ENCODE measurements at regions not wholly inside any gene's neighbourhood (a gene's known extent, or its start where the extent isn't known, plus 50 kb on each side); places are given as distances from the start of the nearest gene placed in this dataset.

DNA sequence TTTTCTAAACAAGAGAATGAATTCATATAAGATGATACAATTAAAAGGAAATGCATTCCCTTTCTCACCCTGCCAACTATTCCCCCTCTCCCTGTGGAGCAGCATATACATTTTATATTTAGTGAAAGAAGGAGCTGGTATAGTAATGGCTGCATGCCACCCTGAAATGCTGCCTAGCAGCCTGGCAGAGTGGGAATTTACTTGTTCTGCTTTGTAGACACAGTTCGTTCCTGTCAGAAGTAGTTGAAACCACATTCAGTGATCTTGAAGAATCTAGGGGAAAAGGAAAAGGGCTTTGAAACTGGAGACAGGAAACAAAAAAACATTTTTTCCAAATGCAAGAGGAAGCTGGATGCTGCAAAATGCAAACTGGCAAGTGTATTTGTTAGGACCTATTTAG is 176.0 kb upstream of the PLEKHA5 start:
- Histone ChIP-seq H3K9me3 (ENCODE audit: control insufficient read depth in 1 of 2, insufficient read depth in 1 of 2, low read length in 2 of 2) (no peaks in the 10 kb centered on the region), H3K4me3 (ENCODE audit: low read length) (no peak overlapping the region), H3K4me1 (ENCODE audit: insufficient read depth, low read length) (no peaks in the 10 kb centered on the region), H3K27ac (ENCODE audit: low read depth in 1 of 2, low read length in 2 of 2) (no peak overlapping the region), H3K36me3 (ENCODE audit: insufficient read depth, low read length) (no peaks in the 10 kb centered on the region), H3K27me3 (ENCODE audit: control insufficient read depth in 1 of 2, insufficient read depth in 2 of 2, low read length in 2 of 2) (no peaks in the 10 kb centered on the region)
- Mint-ChIP-seq H3K36me3 (ENCODE audit: low read depth) (no peaks in the 10 kb centered on the region), H3K4me1 (ENCODE audit: low read depth) (no peaks in the 10 kb centered on the region), H3K27me3 (no peaks in the 10 kb centered on the region), H3K27ac (no peak overlapping the region), H3K9me3 (no peaks in the 10 kb centered on the region), H3K4me3 (no peak overlapping the region)
- intact Hi-C loops (cut with DNase I, micrococcal nuclease) = no loop called here
- TF ChIP-seq, protein P1, sequence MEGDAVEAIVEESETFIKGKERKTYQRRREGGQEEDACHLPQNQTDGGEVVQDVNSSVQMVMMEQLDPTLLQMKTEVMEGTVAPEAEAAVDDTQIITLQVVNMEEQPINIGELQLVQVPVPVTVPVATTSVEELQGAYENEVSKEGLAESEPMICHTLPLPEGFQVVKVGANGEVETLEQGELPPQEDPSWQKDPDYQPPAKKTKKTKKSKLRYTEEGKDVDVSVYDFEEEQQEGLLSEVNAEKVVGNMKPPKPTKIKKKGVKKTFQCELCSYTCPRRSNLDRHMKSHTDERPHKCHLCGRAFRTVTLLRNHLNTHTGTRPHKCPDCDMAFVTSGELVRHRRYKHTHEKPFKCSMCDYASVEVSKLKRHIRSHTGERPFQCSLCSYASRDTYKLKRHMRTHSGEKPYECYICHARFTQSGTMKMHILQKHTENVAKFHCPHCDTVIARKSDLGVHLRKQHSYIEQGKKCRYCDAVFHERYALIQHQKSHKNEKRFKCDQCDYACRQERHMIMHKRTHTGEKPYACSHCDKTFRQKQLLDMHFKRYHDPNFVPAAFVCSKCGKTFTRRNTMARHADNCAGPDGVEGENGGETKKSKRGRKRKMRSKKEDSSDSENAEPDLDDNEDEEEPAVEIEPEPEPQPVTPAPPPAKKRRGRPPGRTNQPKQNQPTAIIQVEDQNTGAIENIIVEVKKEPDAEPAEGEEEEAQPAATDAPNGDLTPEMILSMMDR (IDR thresholded peaks at IDR 0.05) = no peak
- DNase-seq = no peak
- CTCF ChIA-PET = no interaction called here
- POLR2A ChIA-PET = no interaction called here
- ATAC-seq (ENCODE audit: poor library complexity) = no peak

DNA sequence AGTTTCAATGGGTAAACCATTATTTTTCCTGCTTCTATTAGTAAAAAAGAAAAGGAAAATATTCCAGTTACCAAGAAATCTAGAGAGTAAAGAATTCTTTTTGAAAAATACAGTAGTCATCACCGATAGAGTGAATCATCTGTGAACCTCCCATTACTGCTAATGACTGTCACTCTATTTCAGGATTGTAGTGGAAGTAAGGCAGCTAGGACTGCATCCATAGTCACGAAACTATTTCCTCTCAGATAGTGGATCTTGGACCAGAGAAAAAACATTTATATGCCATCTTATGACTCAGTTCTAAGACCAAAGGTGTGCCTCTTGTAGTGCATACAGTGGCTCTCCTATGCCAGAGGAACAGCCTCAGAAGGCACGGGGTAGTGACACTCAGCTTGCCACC is 173.9 kb upstream of the PLEKHA5 start:
- Histone ChIP-seq H3K36me3 (ENCODE audit: insufficient read depth, low read length) (no peaks in the 10 kb centered on the region), H3K27me3 (ENCODE audit: control insufficient read depth in 1 of 2, insufficient read depth in 2 of 2, low read length in 2 of 2) (no peaks in the 10 kb centered on the region), H3K27ac (ENCODE audit: low read depth in 1 of 2, low read length in 2 of 2) (no peak overlapping the region), H3K4me1 (ENCODE audit: insufficient read depth, low read length) (no peaks in the 10 kb centered on the region), H3K9me3 (ENCODE audit: control insufficient read depth in 1 of 2, insufficient read depth in 1 of 2, low read length in 2 of 2) (no peaks in the 10 kb centered on the region), H3K4me3 (ENCODE audit: low read length) (no peak overlapping the region)
- Mint-ChIP-seq H3K4me3 (no peak overlapping the region), H3K27me3 (no peaks in the 10 kb centered on the region), H3K36me3 (ENCODE audit: low read depth) (no peaks in the 10 kb centered on the region), H3K4me1 (ENCODE audit: low read depth) (no peaks in the 10 kb centered on the region), H3K9me3 (no peaks in the 10 kb centered on the region), H3K27ac (no peak overlapping the region)
- intact Hi-C loops (cut with DNase I, micrococcal nuclease) = no loop called here
- ATAC-seq (ENCODE audit: poor library complexity) = no peak
- TF ChIP-seq, protein P1 (IDR thresholded peaks at IDR 0.05) = no peak
- ChIA-PET CTCF (no interaction called here), POLR2A (no interaction called here)
- DNase-seq = no peak

GRCh38 chr12:18965203-18965602 is 164.3 kb upstream of the PLEKHA5 start:
- no peak overlapping the region for H3K27ac ChIP-seq (ENCODE audit: low read depth in 1 of 2, low read length in 2 of 2)
- POLR2A ChIA-PET = no interaction called here
- H3K4me3 ChIP-seq (ENCODE audit: low read length) = no peak overlapping the region
- ATAC-seq (ENCODE audit: poor library complexity) (no peak), DNase-seq (no peak)
- intact Hi-C loops (cut with DNase I, micrococcal nuclease) = no loop called here
- Mint-ChIP-seq H3K36me3 (ENCODE audit: low read depth) (no peaks in the 10 kb centered on the region), H3K4me1 (ENCODE audit: low read depth) (no peaks in the 10 kb centered on the region), H3K4me3 (no peak overlapping the region), H3K27me3 (peaks cover 14% of the 10 kb centered on the region), H3K27ac (no peak overlapping the region), H3K9me3 (no peaks in the 10 kb centered on the region)
- TF ChIP-seq, protein P1 (IDR thresholded peaks at IDR 0.05) = no peak
- H3K36me3 ChIP-seq (ENCODE audit: insufficient read depth, low read length) = no peaks in the 10 kb centered on the region
- no peaks in the 10 kb centered on the region for H3K27me3 ChIP-seq (ENCODE audit: control insufficient read depth in 1 of 2, insufficient read depth in 2 of 2, low read length in 2 of 2)
- no peaks in the 10 kb centered on the region for H3K4me1 ChIP-seq (ENCODE audit: insufficient read depth, low read length)
- H3K9me3 ChIP-seq (ENCODE audit: control insufficient read depth in 1 of 2, insufficient read depth in 1 of 2, low read length in 2 of 2) = no peaks in the 10 kb centered on the region
- CTCF ChIA-PET = no interaction called here
